ENCODE measurements at regions not wholly inside any gene's neighbourhood (a gene's known extent, or its start where the extent isn't known, plus 50 kb on each side); places are given as distances from the start of the nearest gene placed in this dataset.

- no peak for TF ChIP-seq EZH2phosphoT487 (IDR thresholded peaks at IDR 0.05; ENCODE audit: borderline replicate concordance, low read depth, low read length)
- no peak for TF ChIP-seq CTCF (conservative IDR thresholded peaks at IDR 0.05; ENCODE audit: low read length)
- Histone ChIP-seq H3K4me2 (ENCODE audit: low read length) (peak overlapping the region; percentile 58), H3K9me3 (ENCODE audit: low read length) (peaks cover 33% of the 10 kb centered on the region; the same call in 1 of the 2 replicates), H4K20me1 (ENCODE audit: insufficient read depth, low read length) (no peaks in the 10 kb centered on the region), H3K9me2 (ENCODE audit: insufficient read depth, low read length) (no peaks in the 10 kb centered on the region), H3K4me3 (ENCODE audit: low read depth, low read length, poor library complexity, severe bottlenecking) (peak overlapping the region; percentile 42), H3K36me3 (ENCODE audit: insufficient read depth, low read length) (no peaks in the 10 kb centered on the region; the same call in 1 of the 2 replicates), H3K4me1 (ENCODE audit: insufficient read depth, low read length, poor library complexity, severe bottlenecking) (peaks cover 35% of the 10 kb centered on the region), H2AFZ (ENCODE audit: low read length) (peak overlapping the region; percentile 58; the same call in 1 of the 2 replicates), H3K79me2 (ENCODE audit: insufficient read depth, low read depth, low read length) (no peaks in the 10 kb centered on the region), H3K27ac (ENCODE audit: low read depth, low read length, poor library complexity, severe bottlenecking) (peak overlapping the region; percentile 96)
- no TSS peak for BruUV-seq (replicated peaks)
- ChIA-PET POLR2A (interaction anchor here (0.6 kb wide), 1 partner anchor 779 kb away, joined by 3 read pairs; no protein-coding TSS in a partner anchor), CTCF (ENCODE audit: unreplicated experiment) (no interaction called here)
- DNase-seq (ENCODE audit: low spot score), result peak; percentile 92
- intact Hi-C loops (cut with micrococcal nuclease; ENCODE audit: unreplicated experiment), result loop anchor here (1.0 to 10.0 kb wide), 3 partner anchors 18 to 1036 kb away; no protein-coding TSS in a partner anchor
Observed at GRCh38 chr21:18460979-18461378, 57.4 kb upstream of the TMPRSS15 start.

GRCh38 chr21:18461743-18462142 is 58.2 kb upstream of the TMPRSS15 start:
- Histone ChIP-seq H4K20me1 (ENCODE audit: insufficient read depth, low read length) (no peaks in the 10 kb centered on the region), H3K9me2 (ENCODE audit: insufficient read depth, low read length) (no peaks in the 10 kb centered on the region), H2AFZ (ENCODE audit: low read length) (no peak overlapping the region; the same call in 1 of the 2 replicates), H3K4me1 (ENCODE audit: insufficient read depth, low read length, poor library complexity, severe bottlenecking) (peaks cover 35% of the 10 kb centered on the region), H3K9me3 (ENCODE audit: low read length) (peaks cover 26% of the 10 kb centered on the region; the same call in 1 of the 2 replicates), H3K79me2 (ENCODE audit: insufficient read depth, low read depth, low read length) (no peaks in the 10 kb centered on the region), H3K4me3 (ENCODE audit: low read depth, low read length, poor library complexity, severe bottlenecking) (no peak overlapping the region), H3K36me3 (ENCODE audit: insufficient read depth, low read length) (no peaks in the 10 kb centered on the region; the same call in 1 of the 2 replicates), H3K27ac (ENCODE audit: low read depth, low read length, poor library complexity, severe bottlenecking) (peak overlapping the region; percentile 96), H3K4me2 (ENCODE audit: low read length) (no peak overlapping the region; the same call in 1 of the 2 replicates)
- BruUV-seq (replicated peaks), result no TSS peak
- intact Hi-C loops (cut with micrococcal nuclease; ENCODE audit: unreplicated experiment), result loop anchor here (1.0 to 10.0 kb wide), 3 partner anchors 18 to 1037 kb away; no protein-coding TSS in a partner anchor
- POLR2A ChIA-PET, result interaction anchor here (0.6 kb wide), 1 partner anchor 442 kb away, joined by 3 read pairs; no protein-coding TSS in a partner anchor
- TF ChIP-seq EZH2phosphoT487 (IDR thresholded peaks at IDR 0.05; ENCODE audit: borderline replicate concordance, low read depth, low read length) (no peak), CTCF (conservative IDR thresholded peaks at IDR 0.05; ENCODE audit: low read length) (no peak)
- DNase-seq (ENCODE audit: low spot score), result no peak
- CTCF ChIA-PET (ENCODE audit: unreplicated experiment), result no interaction called here

- Histone ChIP-seq H3K4me3 (ENCODE audit: low read depth, low read length, poor library complexity, severe bottlenecking) (no peak overlapping the region), H3K4me2 (ENCODE audit: low read length) (peak overlapping the region; percentile 44), H3K4me1 (ENCODE audit: insufficient read depth, low read length, poor library complexity, severe bottlenecking) (peaks cover 22% of the 10 kb centered on the region), H4K20me1 (ENCODE audit: insufficient read depth, low read length) (no peaks in the 10 kb centered on the region), H3K36me3 (ENCODE audit: insufficient read depth, low read length) (no peaks in the 10 kb centered on the region; the same call in 1 of the 2 replicates), H3K9me2 (ENCODE audit: insufficient read depth, low read length) (no peaks in the 10 kb centered on the region), H3K9me3 (ENCODE audit: low read length) (peaks cover 11% of the 10 kb centered on the region; the same call in 1 of the 2 replicates), H2AFZ (ENCODE audit: low read length) (peak overlapping the region; percentile 73), H3K79me2 (ENCODE audit: insufficient read depth, low read depth, low read length) (no peaks in the 10 kb centered on the region; the same call in 1 of the 2 replicates), H3K27ac (ENCODE audit: low read depth, low read length, poor library complexity, severe bottlenecking) (no peak overlapping the region)
- no TSS peak for BruUV-seq (replicated peaks)
- TF ChIP-seq EZH2phosphoT487 (IDR thresholded peaks at IDR 0.05; ENCODE audit: borderline replicate concordance, low read depth, low read length), result no peak
- TF ChIP-seq CTCF (conservative IDR thresholded peaks at IDR 0.05; ENCODE audit: low read length), result no peak
- intact Hi-C loops (cut with micrococcal nuclease; ENCODE audit: unreplicated experiment), result loop anchor here (10.0 kb wide), 1 partner anchor 1043 kb away; no protein-coding TSS in a partner anchor
- POLR2A ChIA-PET, result interaction anchor here (1.0 kb wide), 1 partner anchor 8 kb away, joined by 5 read pairs; no protein-coding TSS in a partner anchor
- CTCF ChIA-PET (ENCODE audit: unreplicated experiment), result no interaction called here
- DNase-seq (ENCODE audit: low spot score), result no peak
Observed at GRCh38 chr21:18467715-18468114, 64.1 kb upstream of the TMPRSS15 start.

Measured in OCI-LY7 (cell line).